ENCODE measurements at regions not wholly inside any gene's neighbourhood (a gene's known extent, or its start where the extent isn't known, plus 50 kb on each side); places are given as distances from the start of the nearest gene placed in this dataset.

GRCh38 chr7:54116956-54117355, 425.2 kb upstream of the VSTM2A start:
- Histone ChIP-seq H2BK15ac (ENCODE audit: low read depth, low read length) (no peak overlapping the region), H3K27me3 (ENCODE audit: control insufficient read depth, insufficient read depth, low read length) (no peaks in the 10 kb centered on the region), H2AFZ (replicated peaks; ENCODE audit: low read length, poor library complexity) (no peak overlapping the region), H3K9me3 (ENCODE audit: control insufficient read depth, insufficient read depth, low read length) (peaks cover 18% of the 10 kb centered on the region), H3K79me1 (ENCODE audit: low read depth in 1 of 2, low read length in 2 of 2) (no peaks in the 10 kb centered on the region), H2BK120ac (ENCODE audit: low read depth, low read length) (no peak overlapping the region), H3K9ac (ENCODE audit: low read depth, low read length) (no peak overlapping the region), H2BK5ac (ENCODE audit: low read depth, low read length, poor library complexity, severe bottlenecking) (no peak overlapping the region), H4K8ac (ENCODE audit: low read depth in 2 of 2, low read length in 2 of 2) (no peak overlapping the region), H4K5ac (ENCODE audit: low read depth, low read length) (no peak overlapping the region), H3K27ac (ENCODE audit: insufficient read depth, low read length) (no peak overlapping the region), H3K9me1 (ENCODE audit: insufficient read depth, low read length) (no peaks in the 10 kb centered on the region), H2BK20ac (ENCODE audit: low read depth, low read length) (no peak overlapping the region), H3K4me1 (ENCODE audit: control insufficient read depth, insufficient read depth, low read length) (no peaks in the 10 kb centered on the region), H3K18ac (ENCODE audit: low read depth, low read length) (no peak overlapping the region), H3K4ac (ENCODE audit: low read depth, low read length) (no peak overlapping the region), H3K14ac (replicated peaks; ENCODE audit: low read depth, low read length) (no peak overlapping the region), H3K4me2 (ENCODE audit: low read depth, low read length) (no peak overlapping the region), H4K91ac (ENCODE audit: insufficient read depth, low read depth, low read length) (no peak overlapping the region), H3K36me3 (ENCODE audit: control insufficient read depth, insufficient read depth, low read length) (no peaks in the 10 kb centered on the region), H2AK9ac (replicated peaks; ENCODE audit: low read depth, low read length, poor library complexity) (no peak overlapping the region), H3K4me3 (ENCODE audit: insufficient read depth, low read depth, low read length) (no peak overlapping the region), H4K20me1 (ENCODE audit: insufficient read depth, low read length) (no peaks in the 10 kb centered on the region), H2AK5ac (ENCODE audit: low read depth, low read length) (no peak overlapping the region), H3K23ac (ENCODE audit: low read depth, low read length) (no peak overlapping the region), H3K56ac (ENCODE audit: extremely low read depth, insufficient read depth, low read length) (no peak overlapping the region)
- no TSS peak for BruUV-seq (replicated peaks)
- in situ Hi-C loops (cut with MboI; ENCODE audit: low sequenced_read_pairs) (no loop called here), dilution Hi-C loops (cut with HindIII; ENCODE audit: low sequenced_read_pairs, unreplicated experiment) (no loop called here), intact Hi-C loops (cut with micrococcal nuclease) (no loop called here)
- no peak for DNase-seq
- POLR2A ChIA-PET (ENCODE audit: unreplicated experiment): no interaction called here
- ATAC-seq (ENCODE audit: low read depth): no peak
- CTCF ChIA-PET: no interaction called here
- WGBS, 2 experiments (ENCODE audit: extremely low coverage in 2 of 2, insufficient read length in 1 of 2): no CpG with 5 or more reads among the region's 2 CpGs
- TF ChIP-seq RAD21 (IDR thresholded peaks at IDR 0.05; ENCODE audit: low read length): no peak
- no peak for TF ChIP-seq CHD1 (IDR thresholded peaks at IDR 0.05; ENCODE audit: low read depth, low read length)
- TF ChIP-seq, protein P1, sequence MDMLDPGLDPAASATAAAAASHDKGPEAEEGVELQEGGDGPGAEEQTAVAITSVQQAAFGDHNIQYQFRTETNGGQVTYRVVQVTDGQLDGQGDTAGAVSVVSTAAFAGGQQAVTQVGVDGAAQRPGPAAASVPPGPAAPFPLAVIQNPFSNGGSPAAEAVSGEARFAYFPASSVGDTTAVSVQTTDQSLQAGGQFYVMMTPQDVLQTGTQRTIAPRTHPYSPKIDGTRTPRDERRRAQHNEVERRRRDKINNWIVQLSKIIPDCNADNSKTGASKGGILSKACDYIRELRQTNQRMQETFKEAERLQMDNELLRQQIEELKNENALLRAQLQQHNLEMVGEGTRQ (IDR thresholded peaks at IDR 0.05; ENCODE audit: low read depth, low read length): no peak
